HepG2 (cell line): ENCODE measurements at regions not wholly inside any gene's neighbourhood (a gene's known extent, or its start where the extent isn't known, plus 50 kb on each side); places are given as distances from the start of the nearest gene placed in this dataset.

ENCODE experiments used
- EEA1 ChIP-seq: sonication (generic); formaldehyde crosslinking; IDR thresholded peaks from 2 replicates; pipeline ENCODE4 v1.5.1; 2020; ENCODE audit warnings: mild to moderate bottlenecking, missing genetic modification reagents, borderline replicate concordance
- FOXA3 ChIP-seq: IDR thresholded peaks from 2 replicates; pipeline ENCODE4 v1.6.1; 2016; ENCODE audit warnings: missing genetic modification reagents, missing compliant biosample characterization
- IRX3 ChIP-seq: sonication (generic); formaldehyde crosslinking; IDR thresholded peaks from 2 replicates; pipeline ENCODE4 v1.8.1; 2023; ENCODE audit warnings: mild to moderate bottlenecking, low read depth, missing genetic modification reagents, borderline replicate concordance
- JARID2 ChIP-seq: sonication (generic); formaldehyde crosslinking; IDR thresholded peaks from 2 replicates; pipeline ENCODE4 v1.8.1; 2023; ENCODE audit warnings: missing genetic modification reagents, inconsistent platforms; ENCODE audit not compliant: insufficient replicate concordance
- NFE2L2 ChIP-seq: fragments of 150-350 bp; IDR thresholded peaks from 2 replicates; pipeline ENCODE4 v1.6.1; 2014; ENCODE audit warnings: low read length
- NKX3-1 ChIP-seq: sonication (generic); formaldehyde crosslinking; IDR thresholded peaks from 2 replicates; pipeline ENCODE4 v1.5.0; 2020; ENCODE audit warnings: missing genetic modification reagents
- SALL2 ChIP-seq: sonication (generic); formaldehyde crosslinking; IDR thresholded peaks from 2 replicates; pipeline ENCODE4 v1.8.1; 2023; ENCODE audit warnings: mild to moderate bottlenecking, missing genetic modification reagents, inconsistent platforms
- ZHX2 ChIP-seq, 2 experiments: sonication (generic) in 1 of 2; formaldehyde crosslinking in 1 of 2; IDR thresholded peaks; 2 replicates each; pipeline versions ENCODE4 v1.6.1 to v1.9.0; 2014 to 2022; ENCODE audit warnings: antibody characterized with exemption in 1 of 2, borderline replicate concordance in 1 of 2, inconsistent platforms in 1 of 2, low read depth in 1 of 2, missing genetic modification reagents in 1 of 2
- ZNF367 ChIP-seq: sonication (generic); formaldehyde crosslinking; IDR thresholded peaks from 2 replicates; pipeline ENCODE4 v1.4.0; 2020; ENCODE audit warnings: missing genetic modification reagents, borderline replicate concordance
- ZNF503 ChIP-seq: sonication (generic); formaldehyde crosslinking; IDR thresholded peaks from 2 replicates; pipeline ENCODE4 v1.4.0; 2020; ENCODE audit warnings: missing genetic modification reagents
- ZNF558 ChIP-seq: sonication (generic); formaldehyde crosslinking; IDR thresholded peaks from 2 replicates; pipeline ENCODE4 v1.9.0; 2022; ENCODE audit warnings: mild to moderate bottlenecking, missing genetic modification reagents, borderline replicate concordance
- ZNF629 ChIP-seq: sonication (generic); formaldehyde crosslinking; conservative IDR thresholded peaks from 2 replicates; pipeline ENCODE4 v1.5.0; 2020; ENCODE audit warnings: missing genetic modification reagents
- ZNF816 ChIP-seq: sonication (generic); formaldehyde crosslinking; IDR thresholded peaks from 2 replicates; pipeline ENCODE4 v1.8.0; 2022; ENCODE audit warnings: missing genetic modification reagents, mild to moderate bottlenecking, borderline replicate concordance
- ZNF839 ChIP-seq: sonication (generic); formaldehyde crosslinking; IDR thresholded peaks from 2 replicates; pipeline ENCODE4 v1.4.0; 2020; ENCODE audit warnings: missing genetic modification reagents, mild to moderate bottlenecking, borderline replicate concordance
- TF ChIP-seq, protein P1 (sequence below): sonication (generic); formaldehyde crosslinking; IDR thresholded peaks from 2 replicates; pipeline ENCODE4 v1.8.1; 2022; ENCODE audit warnings: mild to moderate bottlenecking, missing genetic modification reagents
- TF ChIP-seq, protein P2 (sequence below): IDR thresholded peaks from 2 replicates; pipeline ENCODE4 v1.6.1; 2016; ENCODE audit warnings: missing compliant biosample characterization, missing genetic modification reagents, borderline replicate concordance

DNA sequence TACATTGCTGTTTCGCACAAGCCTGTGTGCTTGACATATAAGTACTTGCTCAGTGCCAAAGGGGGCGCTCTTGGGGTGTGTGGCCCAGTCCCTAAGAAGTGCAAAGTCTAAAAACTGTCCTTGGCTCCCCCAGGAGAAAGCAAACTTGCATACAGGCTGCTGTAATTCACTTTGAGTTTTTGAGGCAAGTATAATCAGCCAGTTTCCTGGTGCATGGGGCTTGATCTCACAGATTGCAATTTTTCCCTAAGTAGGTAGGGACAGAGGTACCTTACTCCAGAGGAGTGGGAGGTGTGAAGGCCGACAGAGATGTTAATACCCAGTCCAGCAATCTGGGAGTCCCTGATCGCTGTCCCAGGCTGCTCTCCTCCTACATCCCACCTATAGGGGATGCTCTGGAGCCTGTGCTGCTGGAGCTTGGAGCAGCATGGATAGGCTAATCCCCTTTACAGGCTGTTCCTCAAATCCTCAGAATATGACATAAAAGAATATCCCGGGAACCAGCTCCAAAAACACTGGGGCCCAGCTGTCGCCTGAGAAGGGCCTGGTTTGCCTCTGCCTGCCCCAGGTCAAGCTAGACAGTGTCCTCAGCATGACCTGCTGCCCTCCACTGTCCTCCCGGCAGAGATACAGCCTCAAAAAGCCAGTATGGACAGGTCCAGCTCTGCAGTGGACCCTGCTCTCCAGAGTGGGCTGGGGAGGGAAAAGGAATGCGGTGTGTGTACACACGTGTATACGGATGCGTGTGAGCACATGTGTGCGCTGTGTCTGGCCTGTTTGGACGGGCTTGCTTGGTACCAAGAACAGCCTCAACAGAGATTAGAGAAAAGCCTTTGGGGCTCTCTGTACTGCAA is 136.5 kb upstream of the HAAO start (continued):
- TF ChIP-seq, protein P1, sequence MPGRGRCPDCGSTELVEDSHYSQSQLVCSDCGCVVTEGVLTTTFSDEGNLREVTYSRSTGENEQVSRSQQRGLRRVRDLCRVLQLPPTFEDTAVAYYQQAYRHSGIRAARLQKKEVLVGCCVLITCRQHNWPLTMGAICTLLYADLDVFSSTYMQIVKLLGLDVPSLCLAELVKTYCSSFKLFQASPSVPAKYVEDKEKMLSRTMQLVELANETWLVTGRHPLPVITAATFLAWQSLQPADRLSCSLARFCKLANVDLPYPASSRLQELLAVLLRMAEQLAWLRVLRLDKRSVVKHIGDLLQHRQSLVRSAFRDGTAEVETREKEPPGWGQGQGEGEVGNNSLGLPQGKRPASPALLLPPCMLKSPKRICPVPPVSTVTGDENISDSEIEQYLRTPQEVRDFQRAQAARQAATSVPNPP (CRISPR knock-in tag) = peak; percentile 51; the same call in 1 of the 2 replicates
- TF ChIP-seq ZNF839 (CRISPR knock-in tag) = no peak
- peak; percentile 70 for TF ChIP-seq NKX3-1
- no peak for TF ChIP-seq IRX3 (CRISPR knock-in tag)
- TF ChIP-seq JARID2 (CRISPR knock-in tag) = peak; percentile 24
- TF ChIP-seq ZNF816 (CRISPR knock-in tag) = no peak
- TF ChIP-seq, protein P2, sequence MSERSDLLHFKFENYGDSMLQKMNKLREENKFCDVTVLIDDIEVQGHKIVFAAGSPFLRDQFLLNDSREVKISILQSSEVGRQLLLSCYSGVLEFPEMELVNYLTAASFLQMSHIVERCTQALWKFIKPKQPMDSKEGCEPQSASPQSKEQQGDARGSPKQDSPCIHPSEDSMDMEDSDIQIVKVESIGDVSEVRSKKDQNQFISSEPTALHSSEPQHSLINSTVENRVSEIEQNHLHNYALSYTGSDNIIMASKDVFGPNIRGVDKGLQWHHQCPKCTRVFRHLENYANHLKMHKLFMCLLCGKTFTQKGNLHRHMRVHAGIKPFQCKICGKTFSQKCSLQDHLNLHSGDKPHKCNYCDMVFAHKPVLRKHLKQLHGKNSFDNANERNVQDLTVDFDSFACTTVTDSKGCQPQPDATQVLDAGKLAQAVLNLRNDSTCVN (CRISPR knock-in tag) = 0 out of 2 replicates have a peak, but pooled peaks have one; percentile 46
- TF ChIP-seq EEA1 (CRISPR knock-in tag) = no peak
- TF ChIP-seq NFE2L2 = no peak
- peak; percentile 88 for TF ChIP-seq FOXA3 (CRISPR knock-in tag)
- peak; percentile 64 for TF ChIP-seq ZNF629 (CRISPR knock-in tag)
- TF ChIP-seq ZNF503 = peak; percentile 57; the same call in 1 of the 2 replicates
- TF ChIP-seq SALL2 (CRISPR knock-in tag) = peak; percentile 78
- TF ChIP-seq ZNF558 (CRISPR knock-in tag) = no peak; the same call in 1 of the 2 replicates
- 0 out of 2 replicates have a peak, but pooled peaks have one; percentile 31 for TF ChIP-seq ZHX2 (IDR thresholded peaks at IDR 0.05; ENCODE audit: low read depth)
- TF ChIP-seq ZHX2 (CRISPR knock-in tag; IDR thresholded peaks at IDR 0.05; ENCODE audit: borderline replicate concordance) = no peak
- 0 out of 2 replicates have a peak, but pooled peaks have one; percentile 33 for TF ChIP-seq ZNF367 (CRISPR knock-in tag)
